SK-N-SH treated with all-trans-retinoic acid at 6 μM for 48 hours (cell line): ENCODE measurements at regions not wholly inside any gene's neighbourhood (a gene's known extent, or its start where the extent isn't known, plus 50 kb on each side); places are given as distances from the start of the nearest gene placed in this dataset.

ENCODE experiments used
- BACH2 ChIP-seq: fragments of 250-450 bp; sonication (Bioruptor Pico); IDR thresholded peaks from 2 replicates; pipeline ENCODE4 v1.9.0; 2021; ENCODE audit warnings: mild to moderate bottlenecking, borderline replicate concordance
- PATZ1 ChIP-seq: fragments of 250-450 bp; sonication (Bioruptor Pico); IDR thresholded peaks from 2 replicates; pipeline ENCODE4 v1.8.0; 2020; ENCODE audit warnings: mild to moderate bottlenecking, moderate library complexity, borderline replicate concordance
- RARB ChIP-seq: fragments of 250-450 bp; sonication (Bioruptor Pico); IDR thresholded peaks from 2 replicates; pipeline ENCODE4 v1.8.0; 2021; ENCODE audit warnings: mild to moderate bottlenecking, moderate library complexity
- SNAI2 ChIP-seq: fragments of 250-450 bp; sonication (Bioruptor Pico); IDR thresholded peaks from 2 replicates; pipeline ENCODE4 v1.5.0; 2020; ENCODE audit warnings: mild to moderate bottlenecking, moderate library complexity
- TCF4 ChIP-seq: fragments of 250-450 bp; sonication (Bioruptor Pico); IDR thresholded peaks from 2 replicates; pipeline ENCODE4 v1.8.0; 2021; ENCODE audit warnings: mild to moderate bottlenecking, moderate library complexity, borderline replicate concordance
- TSHZ2 ChIP-seq: fragments of 250-450 bp; sonication (Bioruptor Pico); IDR thresholded peaks from 2 replicates; pipeline ENCODE4 v1.5.0; 2020; ENCODE audit warnings: mild to moderate bottlenecking, moderate library complexity
- ZFP30 ChIP-seq: fragments of 450-650 bp; formaldehyde crosslinking; IDR thresholded peaks from 2 replicates; pipeline ENCODE4 v1.5.0; 2022; ENCODE audit warnings: mild to moderate bottlenecking, moderate library complexity
- ZNF70 ChIP-seq: fragments of 450-650 bp; formaldehyde crosslinking; IDR thresholded peaks from 2 replicates; pipeline ENCODE4 v1.5.0; 2020; ENCODE audit warnings: mild to moderate bottlenecking, moderate library complexity
- ZNF8 ChIP-seq: fragments of 450-650 bp; formaldehyde crosslinking; IDR thresholded peaks from 2 replicates; pipeline ENCODE4 v1.5.0; 2020; ENCODE audit warnings: mild to moderate bottlenecking, moderate library complexity

GRCh38 chr18:22088996-22089640, 80.3 kb upstream of the GATA6 start:
- no peak for TF ChIP-seq TSHZ2 (CRISPR knock-in tag)
- no peak for TF ChIP-seq BACH2
- no peak for TF ChIP-seq RARB (CRISPR knock-in tag)
- TF ChIP-seq ZNF8, result no peak
- no peak for TF ChIP-seq TCF4 (CRISPR knock-in tag)
- TF ChIP-seq PATZ1 (CRISPR knock-in tag), result no peak
- no peak for TF ChIP-seq ZNF70 (CRISPR knock-in tag)
- TF ChIP-seq SNAI2, result no peak
- no peak for TF ChIP-seq ZFP30 (CRISPR knock-in tag)
